WTC11 (cell line): ENCODE measurements at regions not wholly inside any gene's neighbourhood (a gene's known extent, or its start where the extent isn't known, plus 50 kb on each side); places are given as distances from the start of the nearest gene placed in this dataset.

Experiments used
- TF ChIP-seq, protein P1 (sequence below): fragments of 200-600 bp; IDR thresholded peaks from 2 replicates; pipeline ENCODE4 v1.8.0; 2022; ENCODE audit warnings: antibody characterized with exemption
- TF ChIP-seq, protein P2 (sequence below): sonication (generic); formaldehyde crosslinking; IDR thresholded peaks from 2 replicates; pipeline ENCODE4 v1.8.1; 2022; ENCODE audit warnings: mild to moderate bottlenecking, moderate library complexity, missing genetic modification reagents

DNA sequence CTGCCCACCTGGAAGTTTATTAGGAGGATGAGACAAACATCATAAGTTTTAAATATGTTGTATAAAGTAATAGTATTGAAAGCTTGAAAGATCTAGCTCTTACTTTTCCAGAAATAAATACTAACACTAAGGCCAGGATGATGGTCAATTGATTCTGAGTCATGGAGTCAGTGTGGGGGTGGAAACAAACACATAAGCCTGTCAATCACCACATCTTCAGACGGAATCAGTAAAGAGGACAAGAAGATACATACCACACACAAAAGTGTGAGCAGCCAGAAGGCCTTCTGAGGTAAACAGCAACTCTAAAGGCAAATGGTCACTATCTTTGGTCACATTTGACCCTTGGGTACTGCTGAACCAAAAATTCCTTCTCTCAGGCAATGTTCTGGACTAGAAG, 365.0 kb upstream of the RASGEF1B start:
- TF ChIP-seq, protein P1, sequence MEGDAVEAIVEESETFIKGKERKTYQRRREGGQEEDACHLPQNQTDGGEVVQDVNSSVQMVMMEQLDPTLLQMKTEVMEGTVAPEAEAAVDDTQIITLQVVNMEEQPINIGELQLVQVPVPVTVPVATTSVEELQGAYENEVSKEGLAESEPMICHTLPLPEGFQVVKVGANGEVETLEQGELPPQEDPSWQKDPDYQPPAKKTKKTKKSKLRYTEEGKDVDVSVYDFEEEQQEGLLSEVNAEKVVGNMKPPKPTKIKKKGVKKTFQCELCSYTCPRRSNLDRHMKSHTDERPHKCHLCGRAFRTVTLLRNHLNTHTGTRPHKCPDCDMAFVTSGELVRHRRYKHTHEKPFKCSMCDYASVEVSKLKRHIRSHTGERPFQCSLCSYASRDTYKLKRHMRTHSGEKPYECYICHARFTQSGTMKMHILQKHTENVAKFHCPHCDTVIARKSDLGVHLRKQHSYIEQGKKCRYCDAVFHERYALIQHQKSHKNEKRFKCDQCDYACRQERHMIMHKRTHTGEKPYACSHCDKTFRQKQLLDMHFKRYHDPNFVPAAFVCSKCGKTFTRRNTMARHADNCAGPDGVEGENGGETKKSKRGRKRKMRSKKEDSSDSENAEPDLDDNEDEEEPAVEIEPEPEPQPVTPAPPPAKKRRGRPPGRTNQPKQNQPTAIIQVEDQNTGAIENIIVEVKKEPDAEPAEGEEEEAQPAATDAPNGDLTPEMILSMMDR, result no peak
- TF ChIP-seq, protein P2, sequence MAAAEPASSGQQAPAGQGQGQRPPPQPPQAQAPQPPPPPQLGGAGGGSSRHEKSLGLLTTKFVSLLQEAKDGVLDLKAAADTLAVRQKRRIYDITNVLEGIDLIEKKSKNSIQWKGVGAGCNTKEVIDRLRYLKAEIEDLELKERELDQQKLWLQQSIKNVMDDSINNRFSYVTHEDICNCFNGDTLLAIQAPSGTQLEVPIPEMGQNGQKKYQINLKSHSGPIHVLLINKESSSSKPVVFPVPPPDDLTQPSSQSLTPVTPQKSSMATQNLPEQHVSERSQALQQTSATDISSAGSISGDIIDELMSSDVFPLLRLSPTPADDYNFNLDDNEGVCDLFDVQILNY (CRISPR knock-in tag), result no peak
